Trophoblast cell (in vitro differentiated cells and primary cell): ENCODE measurements at regions not wholly inside any gene's neighbourhood (a gene's known extent, or its start where the extent isn't known, plus 50 kb on each side); places are given as distances from the start of the nearest gene placed in this dataset.

Experiments
- DNase-seq, 2 donors: peaks; one replicate each; pipeline ENCODE4 v3.0.0-alpha.2; 2016
- H2AFZ ChIP-seq: 2 replicates; pipeline ENCODE4 v1.6.1; 2013; ENCODE audit warnings: low read length, moderate library complexity, mild to moderate bottlenecking; ENCODE audit not compliant: insufficient read depth, poor library complexity
- H2AK5ac ChIP-seq: 2 replicates; pipeline ENCODE4 v1.6.1; 2013; ENCODE audit warnings: mild to moderate bottlenecking, low read length
- H2BK120ac ChIP-seq: 2 replicates; pipeline ENCODE4 v1.6.1; 2013; ENCODE audit warnings: low read length, mild to moderate bottlenecking, moderate library complexity; ENCODE audit not compliant: insufficient read depth, poor library complexity
- H2BK12ac ChIP-seq: 2 replicates; pipeline ENCODE4 v1.6.1; 2013; ENCODE audit warnings: mild to moderate bottlenecking, low read length, moderate library complexity
- H2BK5ac ChIP-seq: 2 replicates; pipeline ENCODE4 v1.6.1; 2013; ENCODE audit warnings: low read length, low read depth, moderate library complexity, mild to moderate bottlenecking; ENCODE audit not compliant: poor library complexity
- H3K14ac ChIP-seq: 2 replicates; pipeline ENCODE4 v1.6.1; 2013; ENCODE audit warnings: mild to moderate bottlenecking, low read length
- H3K18ac ChIP-seq: 2 replicates; pipeline ENCODE4 v1.6.1; 2013; ENCODE audit warnings: mild to moderate bottlenecking, low read length
- H3K23ac ChIP-seq: 2 replicates; pipeline ENCODE4 v1.6.1; 2013; ENCODE audit warnings: low read length
- H3K27ac ChIP-seq: 2 replicates; pipeline ENCODE4 v1.5.1; 2013; ENCODE audit warnings: low read depth, mild to moderate bottlenecking, inconsistent platforms, low read length, moderate library complexity
- H3K27me3 ChIP-seq: 2 replicates; pipeline ENCODE4 v1.6.1; 2013; ENCODE audit warnings: inconsistent platforms, mild to moderate bottlenecking, low read length, moderate library complexity; ENCODE audit not compliant: insufficient read depth
- H3K36me3 ChIP-seq, 2 experiments: 1 replicate in 1 of 2; 2 replicates in 1 of 2; pipeline ENCODE4 v1.6.1; 2013; ENCODE audit warnings: low read length in 2 of 2, mild to moderate bottlenecking in 2 of 2, moderate library complexity in 1 of 2; ENCODE audit not compliant: insufficient read depth in 2 of 2, control insufficient read depth in 1 of 2
- H3K4ac ChIP-seq: 2 replicates; pipeline ENCODE4 v1.6.1; 2013; ENCODE audit warnings: low read depth, mild to moderate bottlenecking, low read length, moderate library complexity
- H3K4me1 ChIP-seq, 2 experiments: 1 replicate in 1 of 2; 2 replicates in 1 of 2; pipeline ENCODE4 v1.6.1; 2013; ENCODE audit warnings: low read length in 2 of 2, mild to moderate bottlenecking in 2 of 2, moderate library complexity in 1 of 2; ENCODE audit not compliant: insufficient read depth in 2 of 2, control insufficient read depth in 1 of 2
- H3K4me2 ChIP-seq: 2 replicates; pipeline ENCODE4 v1.6.1; 2013; ENCODE audit warnings: inconsistent platforms, mild to moderate bottlenecking, low read length, moderate library complexity
- H3K4me3 ChIP-seq: 2 replicates; pipeline ENCODE4 v1.5.1; 2013; ENCODE audit warnings: mild to moderate bottlenecking, low read depth, low read length, inconsistent platforms
- H3K79me1 ChIP-seq: one replicate; pipeline ENCODE4 v1.6.1; 2013; ENCODE audit warnings: low read length
- H3K79me2 ChIP-seq: 2 replicates; pipeline ENCODE4 v1.6.1; 2013; ENCODE audit warnings: low read length, mild to moderate bottlenecking; ENCODE audit not compliant: control insufficient read depth, insufficient read depth, poor library complexity
- H3K9ac ChIP-seq: 2 replicates; pipeline ENCODE4 v1.6.1; 2013; ENCODE audit warnings: mild to moderate bottlenecking, low read length
- H3K9me3 ChIP-seq: 2 replicates; pipeline ENCODE4 v1.6.1; 2013; ENCODE audit warnings: low read depth, mild to moderate bottlenecking, control low read depth, inconsistent platforms, low read length; ENCODE audit not compliant: insufficient read depth
- H4K12ac ChIP-seq: 2 replicates; pipeline ENCODE4 v1.6.1; 2013; ENCODE audit warnings: low read depth, mild to moderate bottlenecking, low read length, moderate library complexity
- H4K8ac ChIP-seq: 2 replicates; pipeline ENCODE4 v1.6.1; 2013; ENCODE audit warnings: low read depth, mild to moderate bottlenecking, low read length, moderate library complexity
- H4K91ac ChIP-seq: one replicate; pipeline ENCODE4 v1.6.1; 2013; ENCODE audit warnings: low read depth, mild to moderate bottlenecking, low read length, moderate library complexity
- WGBS: extraction: QIAGEN DNeasy Blood & Tissue Kit; methylation state at CpG from one replicate; pipeline ENCODE4 v1.1.7; 2013; ENCODE audit warnings: missing lambda C conversion rate; ENCODE audit not compliant: insufficient read length, insufficient coverage; ENCODE audit errors: extremely low coverage; 5-methylcytosine and 5-hydroxymethylcytosine counted together

DNA sequence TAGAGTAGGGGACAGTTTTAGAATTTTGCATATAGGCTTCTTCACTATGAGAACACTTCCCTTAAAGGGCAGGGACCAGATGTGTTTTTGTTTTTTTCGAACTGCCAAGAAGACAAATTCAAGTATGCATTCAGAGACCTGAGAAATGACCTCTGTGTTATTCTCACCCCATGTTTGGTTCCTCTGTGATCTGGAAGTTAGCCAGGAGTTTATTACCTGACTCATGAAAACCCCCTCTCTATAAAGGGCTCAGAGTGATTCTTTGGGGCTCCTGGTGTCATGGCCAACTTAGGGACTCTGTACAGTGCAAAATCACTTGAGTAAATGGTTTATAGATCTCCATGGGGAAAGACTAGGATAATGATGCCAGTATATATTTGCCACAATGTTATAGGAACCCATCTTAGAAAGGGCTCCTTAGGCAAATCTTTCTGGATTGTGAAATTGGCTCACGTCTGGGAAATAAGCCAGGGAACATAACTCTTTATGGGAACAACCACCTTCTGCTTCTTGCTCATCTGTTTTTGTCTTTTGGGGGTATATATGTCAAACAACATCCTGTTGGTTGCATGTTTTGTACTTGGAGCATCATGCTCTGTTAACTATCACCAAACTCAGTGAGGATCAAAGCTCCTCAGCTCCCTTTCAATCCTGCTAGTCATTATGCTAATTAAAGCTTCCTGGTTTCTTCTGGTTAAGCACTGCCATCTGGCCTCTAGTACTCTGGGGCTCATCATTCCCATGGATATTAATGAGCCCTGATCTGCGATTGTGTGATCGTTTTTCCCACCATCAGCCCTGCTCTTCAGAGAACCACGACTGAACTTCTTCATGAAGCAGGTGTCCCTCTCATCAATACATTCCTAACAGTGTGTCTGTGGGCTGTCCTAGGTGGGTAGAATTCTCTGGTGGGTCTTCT is 173.4 kb upstream of the CDH12 start:
- Histone ChIP-seq H2BK5ac (no peak overlapping the region), H3K27me3 (no peaks in the 10 kb centered on the region), H3K9me3 (no peaks in the 10 kb centered on the region), H3K4ac (no peak overlapping the region), H2AK5ac (no peak overlapping the region), H3K79me1 (no peaks in the 10 kb centered on the region), H3K18ac (no peak overlapping the region), H4K91ac (no peak overlapping the region), H3K4me1 (no peaks in the 10 kb centered on the region), H3K79me2 (no peaks in the 10 kb centered on the region), H3K4me2 (no peak overlapping the region), H3K4me3 (no peak overlapping the region), H2BK12ac (no peak overlapping the region), H4K8ac (no peak overlapping the region), H4K12ac (no peak overlapping the region), H3K27ac (no peak overlapping the region), H3K9ac (no peak overlapping the region), H3K36me3 (no peaks in the 10 kb centered on the region), H2AFZ (no peak overlapping the region), H3K14ac (no peak overlapping the region), H2BK120ac (no peak overlapping the region), H3K23ac (no peak overlapping the region)
- WGBS, result no CpG with 5 or more reads among the region's 5 CpGs
- no peak for DNase-seq

- no peak overlapping the region for H2BK12ac ChIP-seq
- no peaks in the 10 kb centered on the region for H3K27me3 ChIP-seq
- no peak overlapping the region for H3K14ac ChIP-seq
- H3K36me3 ChIP-seq, result no peaks in the 10 kb centered on the region
- H3K18ac ChIP-seq, result no peak overlapping the region
- H4K12ac ChIP-seq, result no peak overlapping the region
- no CpG with 5 or more reads among the region's 1 CpG for WGBS
- no peak overlapping the region for H3K9ac ChIP-seq
- no peak overlapping the region for H4K8ac ChIP-seq
- no peaks in the 10 kb centered on the region for H3K9me3 ChIP-seq
- H3K4me2 ChIP-seq, result no peak overlapping the region
- H3K27ac ChIP-seq, result no peak overlapping the region
- no peak for DNase-seq
- H3K4me3 ChIP-seq, result no peak overlapping the region
- no peaks in the 10 kb centered on the region for H3K79me1 ChIP-seq
- no peak overlapping the region for H2AFZ ChIP-seq
- no peak overlapping the region for H2BK5ac ChIP-seq
- H3K23ac ChIP-seq, result no peak overlapping the region
- no peak overlapping the region for H2AK5ac ChIP-seq
- H2BK120ac ChIP-seq, result no peak overlapping the region
- H3K79me2 ChIP-seq, result no peaks in the 10 kb centered on the region
- no peak overlapping the region for H4K91ac ChIP-seq
- H3K4me1 ChIP-seq, result no peaks in the 10 kb centered on the region
- H3K4ac ChIP-seq, result no peak overlapping the region
Measured at GRCh38 chr5:23025629-23026233, 172.6 kb upstream of the CDH12 start.

DNA sequence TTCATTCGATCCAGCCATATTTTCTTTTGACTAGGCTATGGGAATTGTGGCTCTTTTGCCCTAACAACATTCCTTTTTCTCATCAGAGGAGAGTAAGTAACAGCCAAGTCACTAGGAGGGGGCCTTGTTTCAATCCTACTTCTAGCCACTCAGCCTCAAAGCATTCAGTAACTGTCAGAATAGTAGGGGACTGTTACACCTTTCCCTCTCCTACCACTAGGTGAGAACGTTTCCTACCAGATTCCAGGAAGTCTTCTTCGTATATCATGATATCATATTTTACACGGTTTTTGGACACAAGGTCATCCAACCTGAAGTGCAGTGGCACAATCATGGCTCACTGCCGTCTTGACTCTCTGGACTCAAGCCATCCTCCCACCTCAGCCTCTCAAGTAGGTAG is 171.3 kb upstream of the CDH12 start:
- no peak overlapping the region for H2AFZ ChIP-seq
- H3K4me3 ChIP-seq, result no peak overlapping the region
- no peak overlapping the region for H4K91ac ChIP-seq
- H4K8ac ChIP-seq, result no peak overlapping the region
- H3K27me3 ChIP-seq, result no peaks in the 10 kb centered on the region
- no peak overlapping the region for H2BK5ac ChIP-seq
- H3K27ac ChIP-seq, result no peak overlapping the region
- no peak overlapping the region for H3K14ac ChIP-seq
- DNase-seq, result no peak
- H3K18ac ChIP-seq, result no peak overlapping the region
- no peak overlapping the region for H2BK12ac ChIP-seq
- no peak overlapping the region for H3K23ac ChIP-seq
- no CpG with 5 or more reads among the region's 5 CpGs for WGBS
- H4K12ac ChIP-seq, result no peak overlapping the region
- no peaks in the 10 kb centered on the region for H3K79me2 ChIP-seq
- no peaks in the 10 kb centered on the region for H3K4me1 ChIP-seq
- H3K4ac ChIP-seq, result no peak overlapping the region
- H3K9me3 ChIP-seq, result no peaks in the 10 kb centered on the region
- H3K9ac ChIP-seq, result no peak overlapping the region
- no peak overlapping the region for H2BK120ac ChIP-seq
- H3K4me2 ChIP-seq, result no peak overlapping the region
- no peaks in the 10 kb centered on the region for H3K79me1 ChIP-seq
- no peak overlapping the region for H2AK5ac ChIP-seq
- H3K36me3 ChIP-seq, result no peaks in the 10 kb centered on the region

GRCh38 chr5:23014825-23015224 is 161.7 kb upstream of the CDH12 start:
- H4K8ac ChIP-seq, result no peak overlapping the region
- no peaks in the 10 kb centered on the region for H3K79me1 ChIP-seq
- no peak overlapping the region for H3K9ac ChIP-seq
- no peak overlapping the region for H3K14ac ChIP-seq
- H2BK120ac ChIP-seq, result no peak overlapping the region
- H3K18ac ChIP-seq, result no peak overlapping the region
- no peaks in the 10 kb centered on the region for H3K9me3 ChIP-seq
- no peak overlapping the region for H3K4ac ChIP-seq
- no peak overlapping the region for H3K4me3 ChIP-seq
- H3K4me2 ChIP-seq, result no peak overlapping the region
- H2BK5ac ChIP-seq, result no peak overlapping the region
- no peak overlapping the region for H4K91ac ChIP-seq
- no peaks in the 10 kb centered on the region for H3K4me1 ChIP-seq
- H2AFZ ChIP-seq, result no peak overlapping the region
- H4K12ac ChIP-seq, result no peak overlapping the region
- no peaks in the 10 kb centered on the region for H3K27me3 ChIP-seq
- no peak overlapping the region for H2BK12ac ChIP-seq
- no peaks in the 10 kb centered on the region for H3K79me2 ChIP-seq
- DNase-seq, result no peak
- H2AK5ac ChIP-seq, result no peak overlapping the region
- no peak overlapping the region for H3K23ac ChIP-seq
- H3K36me3 ChIP-seq, result no peaks in the 10 kb centered on the region
- WGBS, result no CpG with 5 or more reads among the region's 4 CpGs
- H3K27ac ChIP-seq, result no peak overlapping the region
